Activated CD4-positive, alpha-beta T cell treated with anti-CD3 and anti-CD28 coated beads, Interleukin-2, Interleukin-4, amounts not matched to agents 100 ng/mL and 50 ng/mL, durations not matched to agents 16 hours and 8 hours (primary cell): ENCODE measurements at regions not wholly inside any gene's neighbourhood (a gene's known extent, or its start where the extent isn't known, plus 50 kb on each side); places are given as distances from the start of the nearest gene placed in this dataset.

Experiments used
- DNase-seq: peaks from one replicate; pipeline ENCODE4 v3.0.0-alpha.2; 2020; ENCODE audit warnings: low spot score

DNA sequence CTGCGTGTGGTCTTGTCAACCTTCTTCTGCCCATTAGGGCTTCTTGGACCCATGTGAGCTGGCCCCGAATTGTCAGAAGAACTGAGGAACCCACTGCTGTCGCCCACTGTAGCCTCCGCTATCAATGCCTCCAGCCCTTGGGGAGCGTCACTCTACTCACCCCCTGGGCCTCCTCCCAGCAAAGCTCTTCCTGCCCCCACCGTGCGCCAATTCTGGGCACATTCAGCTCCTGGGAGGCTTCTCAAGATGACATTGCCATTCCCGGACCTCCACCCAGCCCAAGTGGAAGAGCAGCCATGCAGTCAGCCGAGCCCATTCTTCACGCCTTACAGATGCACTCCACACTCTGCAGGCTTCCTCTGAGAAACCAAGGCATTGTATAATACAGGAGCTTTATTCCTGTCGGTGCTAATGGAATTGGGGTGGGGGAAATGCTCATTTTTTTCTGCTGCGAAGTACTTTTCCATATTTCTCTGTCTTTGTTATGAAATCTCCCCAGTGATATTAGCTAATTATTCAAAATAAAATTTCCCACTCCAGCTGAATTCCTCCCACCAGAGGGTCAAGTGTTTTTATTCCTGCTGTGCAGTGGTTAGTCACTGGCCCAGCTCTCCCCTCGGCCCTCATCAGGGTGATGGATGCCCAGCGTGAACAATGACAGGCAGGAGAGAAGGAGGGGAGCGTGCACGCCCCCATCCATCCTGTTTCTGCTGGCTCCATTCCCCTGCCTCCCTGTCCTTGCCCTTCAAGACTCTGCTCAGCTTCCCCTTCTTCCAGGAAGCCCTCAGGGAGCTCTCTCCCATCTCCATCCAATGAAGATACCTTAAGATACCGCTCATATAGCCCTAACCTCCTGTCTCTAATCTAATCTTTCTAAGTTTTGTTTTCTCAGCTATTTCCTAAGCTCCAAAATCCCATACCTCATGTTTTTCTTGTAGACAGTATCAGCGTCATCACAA, 87.7 kb downstream of the C16orf95 start:
- no peak for DNase-seq

DNA sequence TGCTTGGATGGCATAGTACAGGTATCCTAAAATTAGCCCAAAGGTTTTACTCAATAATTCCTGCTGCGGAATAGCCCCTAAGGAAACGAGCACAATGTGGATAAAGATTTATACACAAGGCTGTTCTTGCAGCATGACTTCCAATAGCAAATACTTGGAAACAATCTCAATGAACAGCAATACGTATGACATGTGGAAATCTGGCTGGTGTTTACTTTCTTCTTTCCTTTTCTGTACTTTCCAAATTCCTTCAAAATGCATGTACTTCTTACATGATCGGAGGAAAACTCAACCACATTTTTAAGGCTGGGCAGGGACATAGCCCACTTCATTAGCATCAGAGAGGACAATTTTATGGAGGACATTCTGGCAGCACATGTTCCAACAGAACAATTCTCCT, 86.6 kb downstream of the C16orf95 start:
- no peak for DNase-seq

- DNase-seq: no peak
These were observed 85.9 kb downstream of the C16orf95 start for GRCh38 chr16:87231295-87231694.

GRCh38 chr16:87231911-87232310, 85.3 kb downstream of the C16orf95 start:
- no peak for DNase-seq

DNA sequence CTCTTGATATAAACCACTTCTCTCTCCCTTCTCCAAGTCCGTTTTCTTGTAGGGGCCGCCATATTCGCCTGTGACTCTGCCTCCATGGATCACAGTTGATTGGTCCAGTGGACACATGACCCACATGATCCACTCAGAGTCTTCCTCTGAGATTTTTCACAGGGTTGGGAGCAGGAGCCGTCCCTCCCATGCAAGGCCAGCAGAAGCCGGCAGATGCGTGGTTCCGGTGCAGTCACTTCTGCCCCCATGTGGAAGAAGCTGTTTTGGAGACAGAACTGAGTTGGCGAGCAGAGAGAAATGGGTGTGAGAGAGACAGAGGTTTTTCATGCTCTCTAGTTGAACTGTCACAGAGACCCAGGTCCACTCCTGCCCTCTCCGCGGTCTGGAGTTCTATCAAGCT, 83.3 kb downstream of the C16orf95 start:
- no peak for DNase-seq

- no peak for DNase-seq
These were observed 82.6 kb downstream of the C16orf95 start for GRCh38 chr16:87234601-87235000.

DNA sequence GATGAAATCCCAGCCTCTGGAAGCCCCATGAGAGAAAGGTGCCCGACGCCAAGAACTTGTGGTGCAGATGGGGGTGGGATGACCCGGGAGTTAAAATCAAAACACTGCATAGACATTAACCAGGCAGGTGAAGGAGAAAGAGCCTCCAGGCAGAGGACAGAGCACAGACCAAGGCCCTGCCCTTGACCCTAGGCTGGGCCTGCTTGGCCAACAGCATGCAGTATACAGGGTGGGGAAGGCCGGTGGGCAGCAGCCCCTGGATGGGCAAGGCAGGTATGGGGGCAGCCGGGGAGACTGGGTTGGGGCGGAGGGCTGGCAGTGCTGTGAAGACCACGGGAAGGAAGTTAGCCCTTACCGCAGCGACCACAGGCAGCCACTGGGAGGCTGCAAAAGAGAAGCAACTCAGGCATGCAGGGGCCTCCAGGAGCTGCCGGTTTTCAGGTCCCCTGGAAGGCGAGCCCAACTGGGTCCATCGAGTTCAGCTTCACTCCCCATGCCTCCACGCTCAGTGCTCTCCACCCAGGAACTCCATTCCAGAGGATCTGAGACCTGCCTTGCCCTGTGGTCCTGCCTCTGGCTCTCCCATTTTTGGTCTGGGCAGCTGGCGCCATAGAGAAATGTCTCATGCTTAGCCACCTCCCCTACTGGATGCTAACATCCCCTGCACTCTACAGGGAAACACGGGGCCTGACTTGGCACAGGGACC, 81.2 kb downstream of the C16orf95 start:
- peak; percentile 41 for DNase-seq

- no peak for DNase-seq
These were observed 80.6 kb downstream of the C16orf95 start for GRCh38 chr16:87236516-87237115.

DNA sequence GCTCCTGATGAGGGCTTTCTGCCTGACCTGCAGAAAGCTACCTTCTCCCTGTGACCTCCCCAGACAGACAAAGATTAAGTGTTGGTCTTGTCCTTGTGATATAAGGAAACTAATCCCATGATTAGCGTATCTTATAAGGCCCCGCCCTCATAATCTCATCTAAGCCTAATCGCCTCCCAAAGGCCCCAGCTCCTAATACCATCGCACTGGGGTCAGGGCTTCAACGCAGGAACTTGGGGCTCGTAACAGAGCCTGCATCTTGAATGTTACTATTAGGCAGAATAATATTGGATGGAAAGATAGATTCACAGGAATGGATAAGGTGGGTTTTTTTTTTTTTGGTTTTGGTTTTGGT, 78.9 kb downstream of the C16orf95 start:
- DNase-seq: no peak

- DNase-seq: no peak
These were observed 77.6 kb downstream of the C16orf95 start for GRCh38 chr16:87239545-87239944.

- DNase-seq: peak; percentile 44
These were observed 76.7 kb downstream of the C16orf95 start for GRCh38 chr16:87240211-87241136.

- no peak for DNase-seq
These were observed 75.9 kb downstream of the C16orf95 start for GRCh38 chr16:87241137-87241771.

DNA sequence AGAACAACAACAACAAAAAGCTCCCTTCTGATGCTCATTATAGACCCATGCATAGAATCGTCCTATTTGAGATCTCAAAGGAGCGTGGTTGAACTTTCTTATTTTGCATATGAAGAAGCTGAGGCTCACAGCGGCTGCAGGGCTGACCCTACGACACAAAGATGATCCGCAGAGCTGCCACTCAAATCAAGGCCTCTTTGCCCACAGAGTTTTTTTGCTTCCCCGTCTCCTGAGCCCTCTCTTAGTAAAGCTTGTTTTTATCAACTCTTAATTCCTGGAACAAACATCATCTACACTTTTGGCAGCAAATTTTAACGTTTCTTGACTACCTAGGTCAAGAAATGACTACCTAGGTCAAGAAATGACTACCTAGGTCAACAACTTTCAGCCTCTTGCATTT, 73.7 kb downstream of the C16orf95 start:
- DNase-seq: peak; percentile 73

GRCh38 chr16:87244636-87245197, 72.5 kb downstream of the C16orf95 start:
- no peak for DNase-seq

- no peak for DNase-seq
These were observed 71.7 kb downstream of the C16orf95 start for GRCh38 chr16:87245511-87245910.

- no peak for DNase-seq
These were observed 70.7 kb downstream of the C16orf95 start for GRCh38 chr16:87246269-87247065.

DNA sequence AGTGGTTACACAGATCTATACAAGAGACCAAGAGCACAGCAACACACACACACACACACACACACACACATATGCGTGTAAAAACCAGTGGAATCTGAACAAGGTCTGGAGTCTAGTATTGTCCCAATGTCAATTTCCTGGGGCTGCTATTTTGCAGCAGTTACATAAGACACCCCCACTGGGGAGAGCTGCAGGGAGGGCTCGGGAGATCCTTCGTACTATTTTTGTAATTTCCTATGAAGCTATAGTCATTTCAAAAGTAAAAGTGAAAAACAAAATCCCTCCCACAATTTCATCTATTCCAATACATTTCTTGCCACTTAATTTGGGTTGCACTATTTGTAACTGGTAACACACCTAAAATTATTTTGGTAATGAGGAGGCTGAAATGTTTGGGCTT, 68.5 kb downstream of the C16orf95 start:
- peak; percentile 49 for DNase-seq

DNA sequence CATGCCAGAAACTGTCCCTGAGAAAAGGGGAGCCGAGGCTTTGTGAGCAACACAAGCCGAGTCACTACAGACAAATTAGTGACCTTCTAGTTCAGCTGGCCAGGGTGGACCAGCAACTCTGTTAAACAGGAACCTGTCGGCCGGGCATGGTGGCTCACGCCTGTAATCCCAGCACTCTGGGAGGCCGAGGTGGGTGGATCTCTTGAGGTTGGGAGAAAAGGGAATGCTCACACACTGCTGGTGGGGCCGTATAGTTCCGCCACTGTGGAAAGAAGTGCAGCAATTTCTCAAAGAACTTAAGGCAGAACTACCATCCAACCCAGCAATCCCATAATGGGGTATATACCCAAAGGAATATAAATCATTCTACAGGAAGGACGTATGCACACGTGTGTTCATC, 67.8 kb downstream of the C16orf95 start:
- DNase-seq: no peak

- no peak for DNase-seq
These were observed 66.7 kb downstream of the C16orf95 start for GRCh38 chr16:87250431-87250960.
